Upper lobe of left lung (tissue), 4 donors: ENCODE measurements at regions not wholly inside any gene's neighbourhood (a gene's known extent, or its start where the extent isn't known, plus 50 kb on each side); places are given as distances from the start of the nearest gene placed in this dataset.
"Not testable (repeated sequence)": the region's sequence is repeated elsewhere in the genome, so short reads cannot be mapped to it uniquely, and the experiment has no call there.

Source experiments
- CTCF ChIP-seq, 6 experiments: fragments of 450-650 bp in 4 of 6; fragments of 200-600 bp in 2 of 6; sonication (generic) in 2 of 6; IDR thresholded peaks; one replicate each; pipeline ENCODE4 v1.5.1; 2016 to 2019; ENCODE audit warnings: antibody characterized with exemption in 6 of 6
- EP300 ChIP-seq, 4 donors: sonication (generic); formaldehyde crosslinking; IDR thresholded peaks; one replicate each; pipeline ENCODE4 v1.5.1; 2017; ENCODE audit warnings: antibody characterized with exemption in 4 of 4, control low read depth in 2 of 4
- POLR2A ChIP-seq, 4 donors: fragments of 450-650 bp; IDR thresholded peaks; one replicate each; pipeline ENCODE4 v1.5.1; 2016 to 2017; ENCODE audit warnings: antibody characterized with exemption in 4 of 4, mild to moderate bottlenecking in 2 of 4
- POLR2AphosphoS5 ChIP-seq, 2 donors: sonication (generic); formaldehyde crosslinking; IDR thresholded peaks; one replicate each; pipeline ENCODE4 v1.5.1; 2017; ENCODE audit warnings: antibody characterized with exemption in 2 of 2

GRCh38 chr2:242089213-242089549 lies 219.7 kb downstream of the RTP5 start:
- TF ChIP-seq POLR2A, CTCF, POLR2AphosphoS5, EP300 (IDR thresholded peaks at IDR 0.05): not testable (repeated sequence)
